ENCODE measurements at regions not wholly inside any gene's neighbourhood (a gene's known extent, or its start where the extent isn't known, plus 50 kb on each side); places are given as distances from the start of the nearest gene placed in this dataset.

- DNase-seq (ENCODE audit: low spot score): no peak
- Mint-ChIP-seq H3K27ac (ENCODE audit: unreplicated experiment) (no peak overlapping the region), H3K27me3 (ENCODE audit: low read depth) (no peaks in the 10 kb centered on the region), H3K9me3 (ENCODE audit: low read depth) (no peaks in the 10 kb centered on the region), H3K4me3 (ENCODE audit: unreplicated experiment) (no peak overlapping the region), H3K4me1 (ENCODE audit: low read depth) (no peaks in the 10 kb centered on the region), H3K36me3 (ENCODE audit: low read depth) (no peaks in the 10 kb centered on the region)
- no peak for TF ChIP-seq CTCF (IDR thresholded peaks at IDR 0.05)
These were observed 174.5 kb upstream of the ZEB2 start for GRCh38 chr2:144694456-144694855.

- Mint-ChIP-seq H3K27ac (ENCODE audit: unreplicated experiment) (no peak overlapping the region), H3K9me3 (ENCODE audit: low read depth) (no peaks in the 10 kb centered on the region), H3K4me1 (ENCODE audit: low read depth) (no peaks in the 10 kb centered on the region), H3K4me3 (ENCODE audit: unreplicated experiment) (no peak overlapping the region), H3K27me3 (ENCODE audit: low read depth) (no peaks in the 10 kb centered on the region), H3K36me3 (ENCODE audit: low read depth) (no peaks in the 10 kb centered on the region)
- TF ChIP-seq CTCF (IDR thresholded peaks at IDR 0.05): no peak
- DNase-seq (ENCODE audit: low spot score): no peak
These were observed 173.3 kb upstream of the ZEB2 start for GRCh38 chr2:144693179-144693578.

GRCh38 chr2:144692661-144693060, 172.7 kb upstream of the ZEB2 start:
- H3K27me3 Mint-ChIP-seq (ENCODE audit: low read depth): no peaks in the 10 kb centered on the region
- H3K36me3 Mint-ChIP-seq (ENCODE audit: low read depth): no peaks in the 10 kb centered on the region
- no peak overlapping the region for H3K4me3 Mint-ChIP-seq (ENCODE audit: unreplicated experiment)
- no peak for TF ChIP-seq CTCF (IDR thresholded peaks at IDR 0.05)
- H3K9me3 Mint-ChIP-seq (ENCODE audit: low read depth): no peaks in the 10 kb centered on the region
- H3K27ac Mint-ChIP-seq (ENCODE audit: unreplicated experiment): no peak overlapping the region
- DNase-seq (ENCODE audit: low spot score): no peak
- H3K4me1 Mint-ChIP-seq (ENCODE audit: low read depth): no peaks in the 10 kb centered on the region

GRCh38 chr2:144690771-144691170, 170.9 kb upstream of the ZEB2 start:
- Mint-ChIP-seq H3K4me1 (ENCODE audit: low read depth) (no peaks in the 10 kb centered on the region), H3K27ac (ENCODE audit: unreplicated experiment) (no peak overlapping the region), H3K9me3 (ENCODE audit: low read depth) (no peaks in the 10 kb centered on the region)

GRCh38 chr2:144686518-144687215, 166.7 kb upstream of the ZEB2 start:
- Mint-ChIP-seq H3K36me3 (ENCODE audit: low read depth) (no peaks in the 10 kb centered on the region), H3K27ac (ENCODE audit: unreplicated experiment) (no peak overlapping the region), H3K4me1 (ENCODE audit: low read depth) (peaks cover 2% of the 10 kb centered on the region), H3K4me3 (ENCODE audit: unreplicated experiment) (no peak overlapping the region), H3K9me3 (ENCODE audit: low read depth) (no peaks in the 10 kb centered on the region), H3K27me3 (ENCODE audit: low read depth) (no peaks in the 10 kb centered on the region)
- DNase-seq (ENCODE audit: low spot score): no peak
- no peak for TF ChIP-seq CTCF (IDR thresholded peaks at IDR 0.05)

More at GRCh38 chr2:144690771-144691170, 170.9 kb upstream of the ZEB2 start:
- DNase-seq (ENCODE audit: low spot score): no peak
- TF ChIP-seq CTCF (IDR thresholded peaks at IDR 0.05): no peak
- Mint-ChIP-seq H3K4me3 (ENCODE audit: unreplicated experiment) (no peak overlapping the region), H3K27me3 (ENCODE audit: low read depth) (no peaks in the 10 kb centered on the region), H3K36me3 (ENCODE audit: low read depth) (no peaks in the 10 kb centered on the region)
